ENCODE measurements at regions not wholly inside any gene's neighbourhood (a gene's known extent, or its start where the extent isn't known, plus 50 kb on each side); places are given as distances from the start of the nearest gene placed in this dataset.

- TF ChIP-seq CTCF (IDR thresholded peaks at IDR 0.05) (no peak), POLR2A (IDR thresholded peaks at IDR 0.05) (no peak), EP300 (IDR thresholded peaks at IDR 0.05) (no peak), POLR2AphosphoS5 (IDR thresholded peaks at IDR 0.05) (no peak)
These were observed 937.6 kb upstream of the KCND2 start for GRCh38 chr7:119335405-119335804.
